Transverse colon (tissue), 4 donors: ENCODE measurements at regions not wholly inside any gene's neighbourhood (a gene's known extent, or its start where the extent isn't known, plus 50 kb on each side); places are given as distances from the start of the nearest gene placed in this dataset.

ENCODE experiments used
- DNase-seq: peaks from one replicate; pipeline ENCODE4 v3.0.0-alpha.2; 2019
- H3K27ac ChIP-seq, 4 donors: fragments of 200-600 bp; sonication (generic); 2 replicates each; pipeline ENCODE4 v1.5.1; 2016 to 2018; ENCODE audit warnings: inconsistent platforms in 4 of 4
- H3K27me3 ChIP-seq: fragments of 200-600 bp; sonication (generic); 2 replicates; pipeline ENCODE4 v1.5.1; 2017; ENCODE audit warnings: inconsistent platforms
- H3K36me3 ChIP-seq, 4 donors: fragments of 200-600 bp; sonication (generic); 2 replicates each; pipeline ENCODE4 v1.5.1; 2017 to 2019; ENCODE audit warnings: inconsistent platforms in 4 of 4
- H3K4me1 ChIP-seq, 4 donors: fragments of 200-600 bp; sonication (generic); 2 replicates each; pipeline ENCODE4 v1.5.1; 2017 to 2020; ENCODE audit warnings: inconsistent platforms in 4 of 4
- H3K4me3 ChIP-seq, 4 donors: fragments of 200-600 bp; sonication (generic); 1 replicate in 1 of 4; 2 replicates in 3 of 4; pipeline versions ENCODE4 v1.5.1 to v1.6.1; 2017 to 2019; ENCODE audit warnings: inconsistent platforms in 4 of 4
- H3K9me3 ChIP-seq, 2 donors: fragments of 200-600 bp; sonication (generic); 2 replicates each; pipeline ENCODE4 v1.5.1; 2017 to 2019; ENCODE audit warnings: inconsistent platforms in 2 of 2
- CTCF ChIP-seq, 5 experiments: fragments of 200-600 bp in 3 of 5; fragments of 450-650 bp in 2 of 5; sonication (generic) in 3 of 5; IDR thresholded peaks; 1 replicate in 2 of 5; 2 replicates in 3 of 5; pipeline ENCODE4 v1.5.1; 2016 to 2017; ENCODE audit warnings: antibody characterized with exemption in 5 of 5, inconsistent platforms in 3 of 5, mild to moderate bottlenecking in 2 of 5, moderate library complexity in 1 of 5
- EP300 ChIP-seq: sonication (generic); formaldehyde crosslinking; IDR thresholded peaks from one replicate; pipeline ENCODE4 v1.6.1; 2017; ENCODE audit warnings: antibody characterized with exemption, low read depth
- POLR2A ChIP-seq: fragments of 450-650 bp; IDR thresholded peaks from one replicate; pipeline ENCODE4 v1.6.1; 2016; ENCODE audit warnings: antibody characterized with exemption, mild to moderate bottlenecking, moderate library complexity
- POLR2AphosphoS5 ChIP-seq, 3 donors: sonication (generic); formaldehyde crosslinking; IDR thresholded peaks; one replicate each; pipeline ENCODE4 v1.6.1; 2016; ENCODE audit warnings: antibody characterized with exemption in 3 of 3
- WGBS, 2 donors: methylation state at CpG; one replicate each; pipeline ENCODE4 v1.1.5; 2018; ENCODE audit warnings: low coverage in 1 of 2; 5-methylcytosine and 5-hydroxymethylcytosine counted together
- in situ Hi-C, 4 donors: fragments of 200-750 bp; cut with MboI; loops; one replicate each; pipeline versions ENCODE4 v1.15.0 to v1.15.1; 2017; ENCODE audit warnings: low sequenced_read_pairs in 3 of 4, low pct_ligation_motif_present in 1 of 4, low pct_unique_long_range_greater_than_20kb in 1 of 4
- intact Hi-C: fragments of 100-400 bp; cut with DNase I; formaldehyde crosslinking; loops from one replicate; pipeline ENCODE4 v1.15.1; 2023; ENCODE audit warnings: low total_unique reads

GRCh38 chr20:12894089-12894488, 114.7 kb upstream of the SPTLC3 start:
- TF ChIP-seq EP300, result no peak
- no peak overlapping the region for H3K4me3 ChIP-seq
- H3K9me3 ChIP-seq, result no peaks in the 10 kb centered on the region
- intact Hi-C loops (loop anchor here (5.0 kb wide), 1 partner anchor 1872 kb away; no protein-coding TSS in a partner anchor), in situ Hi-C loops (loop anchor here in 1 of 4 donors (25.0 kb wide), 1 partner anchor 107 kb away; no protein-coding TSS in a partner anchor)
- no peaks in the 10 kb centered on the region for H3K36me3 ChIP-seq
- 84 to 88% methylated on average over 5 to 7 of the region's 7 CpGs for WGBS, 2 donors
- DNase-seq, result no peak
- no peaks in the 10 kb centered on the region for H3K27me3 ChIP-seq
- H3K4me1 ChIP-seq, result no peaks in the 10 kb centered on the region
- no peak overlapping the region for H3K27ac ChIP-seq

- intact Hi-C loops, result no loop called here
- Histone ChIP-seq H3K4me3 (no peak overlapping the region), H3K4me1 (no peaks in the 10 kb centered on the region), H3K27me3 (no peaks in the 10 kb centered on the region), H3K27ac (no peak overlapping the region), H3K9me3 (no peaks in the 10 kb centered on the region), H3K36me3 (no peaks in the 10 kb centered on the region)
- TF ChIP-seq POLR2AphosphoS5 (IDR thresholded peaks at IDR 0.05), result no peak
- TF ChIP-seq CTCF (IDR thresholded peaks at IDR 0.05), result no peak
- TF ChIP-seq POLR2A, result no peak
- TF ChIP-seq EP300, result no peak
- WGBS, 2 donors, result 92 to 100% methylated on average over 1 to 2 of the region's 2 CpGs
- DNase-seq, result no peak
- in situ Hi-C loops, result loop anchor here in 1 of 4 donors (25.0 kb wide), 1 partner anchor 109 kb away; no protein-coding TSS in a partner anchor
Measured at GRCh38 chr20:12896180-12896579, 112.6 kb upstream of the SPTLC3 start.

GRCh38 chr20:12902992-12903391, 105.8 kb upstream of the SPTLC3 start:
- DNase-seq, result no peak
- H3K4me1 ChIP-seq, result no peaks in the 10 kb centered on the region
- no peak overlapping the region for H3K4me3 ChIP-seq
- H3K27me3 ChIP-seq, result no peaks in the 10 kb centered on the region
- no peaks in the 10 kb centered on the region for H3K9me3 ChIP-seq
- WGBS, 2 donors, result 56 to 59% methylated on average over 4 of the region's 4 CpGs
- H3K36me3 ChIP-seq, result no peaks in the 10 kb centered on the region
- H3K27ac ChIP-seq, result no peak overlapping the region
- intact Hi-C loops, result no loop called here
- TF ChIP-seq EP300 (no peak), CTCF (IDR thresholded peaks at IDR 0.05) (no peak), POLR2A (no peak)
- in situ Hi-C loops, result no loop called here

GRCh38 chr20:12906361-12906760, 102.4 kb upstream of the SPTLC3 start:
- no peaks in the 10 kb centered on the region for H3K36me3 ChIP-seq
- in situ Hi-C loops (no loop called here), intact Hi-C loops (no loop called here)
- no peak overlapping the region for H3K4me3 ChIP-seq
- no peaks in the 10 kb centered on the region for H3K9me3 ChIP-seq
- no peaks in the 10 kb centered on the region for H3K27me3 ChIP-seq
- WGBS, 2 donors, result 67 to 100% methylated on average over 2 of the region's 2 CpGs
- no peak for DNase-seq
- H3K4me1 ChIP-seq, result no peaks in the 10 kb centered on the region
- H3K27ac ChIP-seq, result no peak overlapping the region
- no peak for TF ChIP-seq POLR2A
- TF ChIP-seq EP300, result no peak
- no peak for TF ChIP-seq CTCF (IDR thresholded peaks at IDR 0.05)
- TF ChIP-seq POLR2AphosphoS5 (IDR thresholded peaks at IDR 0.05), result no peak

GRCh38 chr20:12911372-12911771, 97.4 kb upstream of the SPTLC3 start:
- Histone ChIP-seq H3K27me3 (no peaks in the 10 kb centered on the region), H3K4me1 (no peaks in the 10 kb centered on the region), H3K4me3 (no peak overlapping the region), H3K9me3 (no peaks in the 10 kb centered on the region), H3K27ac (no peak overlapping the region), H3K36me3 (no peaks in the 10 kb centered on the region)
- no peak for TF ChIP-seq EP300
- TF ChIP-seq POLR2A, result no peak
- intact Hi-C loops (no loop called here), in situ Hi-C loops (no loop called here)
- WGBS, 2 donors, result 61 to 67% methylated on average over 5 of the region's 5 CpGs
- DNase-seq, result no peak
